OCI-LY7 (cell line): ENCODE measurements at regions not wholly inside any gene's neighbourhood (a gene's known extent, or its start where the extent isn't known, plus 50 kb on each side); places are given as distances from the start of the nearest gene placed in this dataset.

Source experiments
- CTCF ChIP-seq: fragments of 200-600 bp; sonication (generic); conservative IDR thresholded peaks from 2 replicates; pipeline ENCODE4 v1.5.1; 2014; ENCODE audit warnings: mild to moderate bottlenecking, antibody characterized with exemption, low read length, moderate library complexity, mixed read lengths
- EZH2phosphoT487 ChIP-seq: fragments of 200-600 bp; sonication (generic); IDR thresholded peaks from 2 replicates; pipeline ENCODE4 v1.6.1; 2018; ENCODE audit warnings: low read depth, borderline replicate concordance, mild to moderate bottlenecking, mixed run types, antibody characterized with exemption, low read length, moderate library complexity, mixed read lengths

GRCh38 chr9:81305561-81306182, 383.7 kb downstream of the TLE1 start:
- no peak for TF ChIP-seq CTCF
- no peak for TF ChIP-seq EZH2phosphoT487
